Psoas muscle (tissue), 7 donors: ENCODE measurements at regions not wholly inside any gene's neighbourhood (a gene's known extent, or its start where the extent isn't known, plus 50 kb on each side); places are given as distances from the start of the nearest gene placed in this dataset.

Source experiments
- ATAC-seq, 4 donors: fragments of 200-7000 bp; cut with Tn5 transposase; one replicate each; pipeline ENCODE4 v1.9.1; 2020; ENCODE audit warnings: moderate library complexity in 3 of 4, mild to moderate bottlenecking in 2 of 4
- DNase-seq, 2 donors: peaks; one replicate each; pipeline ENCODE4 v3.0.0-alpha.2; 2020
- H3K27ac ChIP-seq: fragments of 200-600 bp; one replicate; pipeline ENCODE4 v1.8.0; 2022
- H3K27me3 ChIP-seq, 3 donors: fragments of 200-600 bp in 1 of 3; one replicate each; pipeline versions ENCODE4 v1.6.1 to v1.8.0; 2013 to 2022; ENCODE audit warnings: low read length in 2 of 3, mild to moderate bottlenecking in 2 of 3, moderate library complexity in 1 of 3; ENCODE audit not compliant: insufficient read depth in 3 of 3
- H3K36me3 ChIP-seq, 2 donors: fragments of 200-600 bp in 1 of 2; one replicate each; pipeline versions ENCODE4 v1.6.1 to v1.8.0; 2013 to 2022; ENCODE audit warnings: low read depth in 1 of 2, mild to moderate bottlenecking in 1 of 2, moderate library complexity in 1 of 2; ENCODE audit not compliant: insufficient read depth in 1 of 2
- H3K4me1 ChIP-seq: fragments of 200-600 bp; one replicate; pipeline ENCODE4 v1.8.0; 2022
- H3K4me3 ChIP-seq: fragments of 200-600 bp; one replicate; pipeline ENCODE4 v1.8.0; 2022; ENCODE audit warnings: mild to moderate bottlenecking
- H3K9me3 ChIP-seq: fragments of 200-600 bp; one replicate; pipeline ENCODE4 v1.8.0; 2022
- WGBS, 3 donors: extraction: QIAGEN DNeasy Blood & Tissue Kit; methylation state at CpG; one replicate each; pipeline versions ENCODE4 v1.1.6 to v1.1.7; 2013; 5-methylcytosine and 5-hydroxymethylcytosine counted together
- intact Hi-C, 2 donors: fragments of 100-400 bp; cut with DNase I; formaldehyde crosslinking; loops; one replicate each; pipeline versions ENCODE4 v1.11.0 to v1.14.2; 2022
- TF ChIP-seq, protein P1 (sequence below): fragments of 200-600 bp; IDR thresholded peaks from one replicate; pipeline ENCODE4 v1.8.0; 2022; ENCODE audit warnings: antibody characterized with exemption
- donor health status: healthy with polysubstance abuse.
- donor health status: DM: no; HTN: no; CAD: no; lungs with moderate emphysema.
- donor health status: Bipolar disorder and iron deficiency.
- donor health status: healthy.
- donor health status: DM: yes; HTN: yes; CAD: no.
- donor health status: DM: no; HTN: no; CAD: no.
- donor health status: DM: yes; HTN: yes; CAD: no.

- no peak for DNase-seq
- TF ChIP-seq, protein P1, sequence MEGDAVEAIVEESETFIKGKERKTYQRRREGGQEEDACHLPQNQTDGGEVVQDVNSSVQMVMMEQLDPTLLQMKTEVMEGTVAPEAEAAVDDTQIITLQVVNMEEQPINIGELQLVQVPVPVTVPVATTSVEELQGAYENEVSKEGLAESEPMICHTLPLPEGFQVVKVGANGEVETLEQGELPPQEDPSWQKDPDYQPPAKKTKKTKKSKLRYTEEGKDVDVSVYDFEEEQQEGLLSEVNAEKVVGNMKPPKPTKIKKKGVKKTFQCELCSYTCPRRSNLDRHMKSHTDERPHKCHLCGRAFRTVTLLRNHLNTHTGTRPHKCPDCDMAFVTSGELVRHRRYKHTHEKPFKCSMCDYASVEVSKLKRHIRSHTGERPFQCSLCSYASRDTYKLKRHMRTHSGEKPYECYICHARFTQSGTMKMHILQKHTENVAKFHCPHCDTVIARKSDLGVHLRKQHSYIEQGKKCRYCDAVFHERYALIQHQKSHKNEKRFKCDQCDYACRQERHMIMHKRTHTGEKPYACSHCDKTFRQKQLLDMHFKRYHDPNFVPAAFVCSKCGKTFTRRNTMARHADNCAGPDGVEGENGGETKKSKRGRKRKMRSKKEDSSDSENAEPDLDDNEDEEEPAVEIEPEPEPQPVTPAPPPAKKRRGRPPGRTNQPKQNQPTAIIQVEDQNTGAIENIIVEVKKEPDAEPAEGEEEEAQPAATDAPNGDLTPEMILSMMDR: no peak
- H3K27ac ChIP-seq: no peak overlapping the region
- intact Hi-C loops: no loop called here
- no peaks in the 10 kb centered on the region for H3K27me3 ChIP-seq
- H3K4me3 ChIP-seq: no peak overlapping the region
- no peaks in the 10 kb centered on the region for H3K9me3 ChIP-seq
- 20 to 27% (median 21%) methylated on average over 3 of the region's 3 CpGs for WGBS, 3 donors
- H3K4me1 ChIP-seq: no peaks in the 10 kb centered on the region
- ATAC-seq: no peak
- H3K36me3 ChIP-seq: no peaks in the 10 kb centered on the region
Observed at GRCh38 chr18:67954594-67954993, 438.1 kb upstream of the DSEL start.

- H3K4me3 ChIP-seq: no peak overlapping the region
- H3K27ac ChIP-seq: no peak overlapping the region
- no peaks in the 10 kb centered on the region for H3K36me3 ChIP-seq
- no peak for ATAC-seq
- no peak for DNase-seq
- TF ChIP-seq, protein P1: no peak
- H3K27me3 ChIP-seq: no peaks in the 10 kb centered on the region
- no peaks in the 10 kb centered on the region for H3K4me1 ChIP-seq
- 76 to 81% (median 79%) methylated on average over 7 of the region's 7 CpGs for WGBS, 3 donors
- H3K9me3 ChIP-seq: no peaks in the 10 kb centered on the region
- intact Hi-C loops: no loop called here
Observed at GRCh38 chr18:67951137-67951536, 434.6 kb upstream of the DSEL start.

DNA sequence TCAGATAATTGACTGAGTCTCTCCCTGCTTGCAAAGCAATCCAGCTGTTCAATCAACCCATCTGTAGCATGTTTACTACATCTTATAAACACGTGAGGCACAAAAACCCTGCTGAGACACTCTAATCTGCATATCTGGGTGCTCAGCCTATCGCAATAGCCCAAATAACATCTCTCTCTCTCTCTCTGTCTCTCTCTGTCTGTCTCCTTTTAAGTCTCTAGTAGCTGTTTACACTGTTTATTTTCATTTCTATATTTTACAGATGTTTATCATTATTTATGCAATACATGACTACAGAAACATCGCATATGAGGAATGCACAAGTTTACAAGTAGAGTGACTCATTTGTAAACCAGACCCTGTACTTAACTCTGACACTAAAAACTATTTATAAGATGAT is 422.1 kb upstream of the DSEL start:
- TF ChIP-seq, protein P1: no peak
- Histone ChIP-seq H3K4me1 (no peaks in the 10 kb centered on the region), H3K4me3 (no peak overlapping the region), H3K27me3 (no peaks in the 10 kb centered on the region), H3K9me3 (no peaks in the 10 kb centered on the region), H3K27ac (no peak overlapping the region), H3K36me3 (no peaks in the 10 kb centered on the region)
- ATAC-seq: no peak
- 64 to 73% (median 67%) methylated on average over 3 of the region's 3 CpGs for WGBS, 3 donors
- DNase-seq: no peak
- intact Hi-C loops: no loop called here

- intact Hi-C loops: no loop called here
- H3K27me3 ChIP-seq: no peaks in the 10 kb centered on the region
- no peaks in the 10 kb centered on the region for H3K4me1 ChIP-seq
- H3K27ac ChIP-seq: no peak overlapping the region
- ATAC-seq: no peak
- no peak for DNase-seq
- no peaks in the 10 kb centered on the region for H3K36me3 ChIP-seq
- 90 to 92% (median 91%) methylated on average over 3 of the region's 3 CpGs for WGBS, 3 donors
- no peaks in the 10 kb centered on the region for H3K9me3 ChIP-seq
- TF ChIP-seq, protein P1: no peak
- H3K4me3 ChIP-seq: no peak overlapping the region
Observed at GRCh38 chr18:67935638-67936037, 419.1 kb upstream of the DSEL start.

GRCh38 chr18:67933271-67933670 is 416.8 kb upstream of the DSEL start:
- Histone ChIP-seq H3K4me3 (no peak overlapping the region), H3K27ac (no peak overlapping the region), H3K27me3 (no peaks in the 10 kb centered on the region), H3K36me3 (no peaks in the 10 kb centered on the region), H3K4me1 (no peaks in the 10 kb centered on the region), H3K9me3 (no peaks in the 10 kb centered on the region)
- no peak for ATAC-seq
- 63 to 68% (median 65%) methylated on average over 1 of the region's 1 CpG for WGBS, 3 donors
- intact Hi-C loops: no loop called here
- DNase-seq: no peak
- TF ChIP-seq, protein P1: no peak
